ENCODE measurements at regions not wholly inside any gene's neighbourhood (a gene's known extent, or its start where the extent isn't known, plus 50 kb on each side); places are given as distances from the start of the nearest gene placed in this dataset.
"Not testable (repeated sequence)": the region's sequence is repeated elsewhere in the genome, so short reads cannot be mapped to it uniquely, and the experiment has no call there.

DNA sequence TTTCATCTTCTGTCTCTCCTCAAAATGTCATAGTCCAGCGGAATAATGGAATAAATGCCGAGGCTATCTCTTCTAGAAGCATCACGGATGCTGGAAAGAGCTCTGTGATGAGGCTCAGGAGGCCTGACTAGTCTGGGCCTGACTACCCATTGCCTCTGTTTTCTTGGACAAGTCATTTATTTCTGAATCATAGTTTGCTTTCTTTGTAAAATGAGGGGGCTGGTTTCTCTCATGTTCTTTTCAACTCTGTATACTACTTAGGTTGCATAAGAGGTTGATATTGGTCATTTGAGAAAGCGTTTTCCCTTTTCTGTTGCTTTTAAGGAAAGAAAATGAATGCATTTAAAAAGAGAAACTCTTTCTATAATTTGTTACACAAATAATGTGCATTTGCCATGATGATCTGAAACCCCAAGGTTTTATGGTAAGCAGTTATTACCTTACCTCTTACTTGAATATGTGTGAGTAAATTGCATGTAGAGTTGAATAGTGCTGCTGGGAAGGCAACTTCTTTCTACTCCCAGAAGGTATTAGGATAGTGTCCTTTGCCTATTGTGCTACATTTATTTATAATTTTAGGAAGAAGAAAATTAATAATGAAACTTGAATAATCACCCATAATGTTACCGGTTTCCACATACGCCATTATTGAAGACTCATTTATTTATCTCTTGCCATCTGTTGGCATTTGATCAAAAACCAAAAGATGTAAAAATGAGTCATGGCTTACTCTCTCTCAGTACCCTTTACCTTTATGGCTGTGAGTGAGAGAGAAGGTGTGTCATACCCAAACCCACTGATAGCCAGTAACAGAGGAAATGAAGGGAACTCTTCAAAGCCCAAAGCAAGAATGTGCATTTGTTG, 179.1 kb downstream of the FASLG start:
- no peak for DNase-seq (ENCODE audit: low spot score)

DNA sequence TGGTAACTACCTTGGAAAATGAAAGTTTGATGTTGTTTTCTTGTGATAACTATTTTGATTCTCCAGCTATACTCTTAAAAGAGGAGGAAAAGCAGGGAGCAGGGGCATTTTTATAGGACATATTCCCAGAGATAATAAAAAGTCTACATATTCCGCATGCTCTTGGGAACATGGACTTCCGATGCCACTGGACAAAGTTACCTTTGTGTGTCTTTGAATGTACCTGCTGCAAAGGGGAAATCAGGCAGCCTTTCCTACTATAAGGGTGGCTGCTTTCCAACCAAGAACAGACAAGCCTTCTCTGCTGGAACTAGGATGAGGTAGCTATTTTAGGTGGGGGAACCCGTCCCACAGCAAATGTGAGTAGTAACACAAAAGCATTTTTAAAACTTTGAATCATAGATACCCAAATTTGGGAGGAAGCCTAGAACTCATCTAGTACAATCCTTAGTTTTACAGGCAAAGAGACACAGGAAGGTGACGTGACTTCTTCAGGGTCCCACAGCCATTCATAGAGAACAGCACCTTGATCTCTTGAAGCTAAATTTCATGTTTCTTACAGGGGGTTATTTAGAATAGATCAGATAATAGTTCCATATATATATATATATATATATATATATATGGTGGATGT, 179.9 kb downstream of the FASLG start:
- DNase-seq (ENCODE audit: low spot score), result no peak

DNA sequence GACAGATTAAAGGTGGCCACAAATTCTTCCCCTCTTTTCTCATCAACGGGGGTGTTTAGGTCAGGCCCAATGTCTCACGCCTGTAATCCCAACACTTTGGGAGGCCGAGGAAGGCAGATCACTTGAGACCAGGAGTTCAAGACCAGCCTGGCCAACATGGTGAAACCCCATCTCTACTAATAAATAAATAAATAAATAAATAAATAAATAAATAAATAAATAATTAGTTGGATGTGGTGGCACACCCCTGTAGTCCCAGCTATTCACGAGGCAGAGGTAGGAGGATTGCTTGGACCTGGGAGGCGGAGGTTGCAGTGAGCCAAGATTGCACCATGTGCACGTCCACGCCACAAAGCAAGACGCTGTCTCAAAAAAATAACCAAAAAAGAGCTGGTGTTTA, 180.7 kb downstream of the FASLG start:
- not testable (repeated sequence) for DNase-seq (ENCODE audit: low spot score)

- DNase-seq (ENCODE audit: low spot score), result no peak
Observed at GRCh38 chr1:172843444-172843843, 184.5 kb downstream of the FASLG start.

DNA sequence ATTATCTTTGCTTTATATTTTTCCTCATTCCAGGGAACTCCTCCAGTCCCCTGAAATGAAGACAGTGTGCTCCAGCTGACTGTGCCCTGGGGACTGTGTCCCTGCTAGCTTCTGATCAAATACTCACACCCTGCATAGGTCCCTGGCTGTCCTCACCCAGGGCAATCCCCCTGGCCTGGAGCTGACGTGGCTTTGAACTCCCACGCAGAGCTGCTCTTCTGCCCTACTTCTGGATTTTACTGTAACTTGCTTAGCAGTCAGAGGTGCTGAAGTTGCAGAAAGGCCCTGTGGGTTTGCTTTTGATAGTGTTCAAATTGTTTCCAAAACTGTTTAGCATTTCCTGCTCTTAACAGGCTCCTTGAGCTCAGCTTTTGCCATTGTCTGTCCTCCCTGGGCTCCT, 186.5 kb downstream of the FASLG start:
- no peak for DNase-seq (ENCODE audit: low spot score)

DNA sequence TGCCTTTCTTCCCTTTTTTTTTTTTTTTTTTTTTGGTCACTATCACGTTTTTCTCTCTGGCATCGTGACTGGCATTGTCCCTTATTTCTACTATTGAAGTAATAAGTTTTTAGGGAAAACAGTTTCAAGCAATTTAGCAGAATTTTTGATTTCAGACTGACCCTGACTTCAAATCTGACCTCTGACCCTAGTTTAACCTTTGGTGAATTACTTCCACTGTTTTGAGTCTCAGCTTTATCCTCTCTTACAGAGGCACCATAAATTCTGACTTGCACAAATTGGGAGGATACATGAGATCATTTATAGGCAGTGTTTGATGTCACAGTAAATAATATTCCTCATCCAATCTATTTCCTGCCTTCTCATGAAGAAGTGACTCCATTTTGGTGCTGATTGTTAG, 187.0 kb downstream of the FASLG start:
- DNase-seq (ENCODE audit: low spot score), result no peak

DNA sequence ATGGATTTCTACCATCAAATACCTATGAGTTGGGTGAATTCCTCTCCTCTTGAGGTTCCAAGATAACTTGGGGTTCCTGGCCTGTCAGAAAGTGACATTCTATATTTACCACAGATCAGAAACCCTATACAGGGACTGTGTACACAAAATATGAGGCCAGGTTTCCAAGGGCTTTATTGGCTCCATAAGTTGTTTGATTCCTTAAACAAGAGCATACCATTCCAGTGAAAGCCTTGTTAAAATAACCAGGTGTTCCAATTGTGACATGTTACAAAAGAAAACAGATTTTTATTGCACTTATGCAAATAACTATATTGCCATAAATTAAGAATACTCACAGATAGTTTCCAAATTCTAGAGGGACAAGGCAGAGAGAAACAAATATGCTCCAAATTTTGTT, 188.9 kb downstream of the FASLG start:
- not testable (repeated sequence) for DNase-seq (ENCODE audit: low spot score)

DNA sequence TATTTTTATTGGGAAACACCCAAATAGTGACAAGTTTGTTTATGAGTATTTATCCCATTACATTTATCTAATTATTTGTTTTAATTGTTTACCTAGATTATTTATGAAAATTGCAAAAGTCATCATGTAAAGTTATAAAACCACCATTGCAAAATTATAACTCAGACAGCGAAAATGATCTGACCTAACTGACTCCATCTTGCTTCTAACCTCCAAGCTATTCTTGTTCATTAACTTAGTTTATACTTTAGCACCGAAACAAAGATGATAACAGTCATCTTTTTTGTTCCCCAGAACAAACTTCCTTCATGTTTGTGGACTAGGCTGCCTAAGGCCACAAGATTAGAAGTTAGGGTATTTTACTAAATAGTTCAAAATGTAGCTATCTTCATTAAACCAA, 190.8 kb downstream of the FASLG start:
- DNase-seq (ENCODE audit: low spot score), result no peak

GRCh38 chr1:172851077-172851476, 192.2 kb downstream of the FASLG start:
- DNase-seq (ENCODE audit: low spot score), result no peak

GRCh38 chr1:172851856-172852255, 193.0 kb downstream of the FASLG start:
- DNase-seq (ENCODE audit: low spot score), result no peak

DNA sequence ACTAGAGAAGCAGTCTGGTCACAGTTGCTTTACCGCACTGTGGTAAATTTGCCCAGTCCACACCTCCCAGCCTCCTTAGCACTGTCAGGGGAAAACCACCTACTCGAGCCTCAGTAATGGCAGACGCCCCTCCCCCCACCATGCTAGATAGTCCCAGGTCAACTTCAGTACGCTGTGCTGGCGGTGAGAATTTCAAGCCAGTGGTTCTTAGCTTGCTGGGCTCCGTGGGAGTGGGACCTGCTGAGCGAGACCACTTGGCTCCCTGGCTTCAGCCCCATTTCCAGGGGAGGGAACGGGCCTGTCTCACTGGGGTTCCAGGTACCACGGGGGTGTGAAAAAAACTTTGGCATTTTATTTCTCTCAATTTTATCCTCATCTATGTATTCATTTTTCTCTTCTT, 194.8 kb downstream of the TNFSF18 start:
- DNase-seq (ENCODE audit: low spot score), result not testable (repeated sequence)

DNA sequence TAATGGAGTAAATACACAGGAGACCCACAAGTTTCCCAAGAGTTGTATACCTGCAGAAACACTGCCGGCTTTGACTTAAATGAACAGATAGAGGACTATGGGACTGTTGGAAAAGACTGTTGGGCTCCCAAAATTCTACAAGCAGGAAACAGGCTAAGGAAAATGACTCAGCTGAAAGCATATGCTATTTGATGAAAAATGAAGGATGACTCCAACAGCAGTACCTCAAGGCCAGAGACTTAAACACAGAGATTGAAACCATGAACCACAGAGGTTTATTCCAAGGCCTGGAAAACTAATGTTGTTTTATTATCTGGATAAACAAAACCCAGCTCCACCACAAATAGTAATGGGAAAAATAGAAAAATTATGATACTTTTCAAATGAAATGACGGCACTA, 187.7 kb downstream of the TNFSF18 start:
- DNase-seq (ENCODE audit: low spot score), result no peak

GRCh38 chr1:172867216-172867818, 183.4 kb downstream of the TNFSF18 start:
- DNase-seq (ENCODE audit: low spot score), result no peak

GRCh38 chr1:172870901-172871606, 179.7 kb downstream of the TNFSF18 start:
- DNase-seq (ENCODE audit: low spot score), result no peak

DNA sequence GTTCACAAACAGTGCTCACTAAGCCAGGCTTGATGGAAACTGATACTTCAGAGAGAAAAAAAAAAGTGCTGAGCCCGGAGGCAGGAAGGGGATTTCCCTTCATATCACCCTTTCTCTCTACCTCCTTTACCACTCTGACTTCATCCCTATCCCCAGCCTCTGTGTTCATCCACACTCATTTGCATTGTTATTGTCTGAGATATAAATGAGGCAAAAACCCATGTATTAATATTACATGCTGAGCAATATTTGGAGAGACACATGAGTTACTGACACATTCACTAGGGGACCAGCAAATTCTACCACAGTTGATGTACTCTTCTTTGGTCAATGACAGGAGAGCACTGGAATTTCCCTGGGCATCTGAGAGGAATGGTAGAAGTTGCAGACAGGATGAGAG, 175.8 kb downstream of the TNFSF18 start:
- DNase-seq (ENCODE audit: low spot score), result no peak

GRCh38 chr1:172875892-172876291, 174.8 kb downstream of the TNFSF18 start:
- no peak for DNase-seq (ENCODE audit: low spot score)

DNA sequence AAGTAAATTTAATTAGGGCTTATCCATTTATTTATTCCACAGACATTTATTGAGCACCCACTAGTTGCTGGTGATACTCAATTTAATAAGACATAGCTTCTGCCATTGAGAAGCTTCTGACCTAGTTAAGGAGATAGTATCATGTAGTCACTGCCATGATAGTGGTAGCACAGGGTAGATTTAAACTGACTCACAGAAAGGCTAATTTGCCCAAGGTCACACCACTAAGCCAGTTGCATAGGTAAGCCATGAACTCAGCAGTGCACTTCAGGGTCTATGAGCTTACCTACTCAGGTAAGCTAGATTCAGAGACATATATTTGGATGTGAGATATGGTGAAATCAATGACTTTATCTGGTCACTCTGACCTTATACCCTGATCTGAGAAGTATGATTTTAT, 168.4 kb downstream of the TNFSF18 start:
- no peak for DNase-seq (ENCODE audit: low spot score)

- DNase-seq (ENCODE audit: low spot score), result no peak
Observed at GRCh38 chr1:172882791-172883386, 167.9 kb downstream of the TNFSF18 start.

DNA sequence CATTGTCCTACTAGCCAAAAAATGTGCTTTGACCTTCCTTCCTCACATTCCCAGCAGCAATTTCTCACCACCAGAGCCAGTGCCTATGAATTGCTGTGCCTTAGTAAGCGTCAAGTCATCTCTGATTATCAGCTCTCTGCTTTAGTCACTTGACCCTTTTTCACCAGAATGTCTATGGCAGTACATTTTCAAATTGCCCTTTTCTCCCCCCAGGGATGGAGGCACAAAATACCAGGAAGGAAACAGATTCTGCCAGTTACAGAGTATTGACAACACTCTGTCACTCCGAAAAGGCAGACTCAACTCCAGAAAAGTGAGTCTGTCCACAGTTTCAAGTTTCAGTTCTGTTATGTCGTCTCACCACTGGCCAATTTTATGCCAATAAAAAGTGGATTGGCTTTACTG, 167.4 kb downstream of the TNFSF18 start:
- no peak for DNase-seq (ENCODE audit: low spot score)

GRCh38 chr1:172883844-172884243, 166.9 kb downstream of the TNFSF18 start:
- DNase-seq (ENCODE audit: low spot score), result no peak

DNA sequence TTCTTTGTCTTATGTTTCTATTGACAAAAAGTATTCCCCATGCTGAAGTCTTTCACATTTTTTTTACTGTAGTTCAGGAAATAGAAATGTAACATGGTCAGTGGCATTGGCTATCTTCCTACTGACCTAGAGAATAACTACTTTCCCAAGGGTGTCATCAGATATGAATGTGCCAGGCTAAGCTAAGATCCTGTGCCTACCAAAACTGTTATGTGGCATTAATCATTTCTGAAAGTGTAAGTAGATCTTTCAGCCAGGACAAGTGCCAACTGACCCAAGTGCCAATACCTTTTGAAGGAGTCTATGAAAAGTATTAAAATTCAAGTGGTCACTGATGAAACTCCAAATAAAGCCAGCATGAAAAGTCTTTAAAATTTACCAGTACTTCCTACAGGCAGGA, 165.3 kb downstream of the TNFSF18 start:
- DNase-seq (ENCODE audit: low spot score), result no peak

DNA sequence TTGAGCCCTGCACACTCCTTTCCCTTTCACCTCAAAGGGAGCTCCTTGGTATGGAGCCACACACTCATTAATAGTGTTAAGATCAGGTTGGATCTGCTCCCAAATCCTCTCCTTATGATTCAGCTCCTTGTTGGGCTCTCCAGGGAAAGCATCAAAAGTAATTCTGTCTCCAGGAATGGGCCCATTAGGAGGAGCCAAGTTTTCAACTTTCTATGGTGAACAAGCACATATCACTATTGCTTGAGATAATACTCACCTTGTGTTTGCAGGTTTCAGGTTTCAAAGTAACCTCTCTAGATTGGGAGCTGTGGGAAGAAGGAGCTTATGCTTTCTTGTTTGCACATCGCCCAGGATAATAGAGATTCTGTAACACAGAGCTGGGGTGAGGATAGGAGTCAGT, 164.8 kb downstream of the TNFSF18 start:
- no peak for DNase-seq (ENCODE audit: low spot score)

Measured in germinal center (tissue), 1 donor.